Heart left ventricle (tissue), 16 donors: ENCODE measurements at regions not wholly inside any gene's neighbourhood (a gene's known extent, or its start where the extent isn't known, plus 50 kb on each side); places are given as distances from the start of the nearest gene placed in this dataset.

Experiments used
- ATAC-seq, 4 donors: fragments of 200-7000 bp; cut with Tn5 transposase; one replicate each; pipeline ENCODE4 v1.9.1; 2020 to 2022; ENCODE audit warnings: moderate library complexity in 4 of 4, mild to moderate bottlenecking in 3 of 4, moderate number of reproducible peaks in 1 of 4
- DNase-seq, 5 donors: peaks; one replicate each; pipeline ENCODE4 v3.0.0-alpha.2; 2020
- H3K27ac ChIP-seq, 12 donors: fragments of 200-600 bp; sonication (generic) in 4 of 12; one replicate each; pipeline versions ENCODE4 v1.5.0 to v1.8.0; 2016 to 2022; ENCODE audit warnings: mild to moderate bottlenecking in 2 of 12
- H3K27me3 ChIP-seq, 9 donors: fragments of 200-600 bp; sonication (generic) in 2 of 9; one replicate each; pipeline versions ENCODE4 v1.5.1 to v1.8.0; 2016 to 2022; ENCODE audit warnings: mild to moderate bottlenecking in 3 of 9
- H3K36me3 ChIP-seq, 9 donors: fragments of 200-600 bp; sonication (generic) in 2 of 9; one replicate each; pipeline versions ENCODE4 v1.5.0 to v1.8.0; 2018 to 2022; ENCODE audit warnings: mild to moderate bottlenecking in 2 of 9
- H3K4me1 ChIP-seq, 12 donors: fragments of 200-600 bp; sonication (generic) in 4 of 12; one replicate each; pipeline versions ENCODE4 v1.5.0 to v1.8.0; 2016 to 2022; ENCODE audit warnings: mild to moderate bottlenecking in 3 of 12
- H3K4me3 ChIP-seq, 12 donors: fragments of 200-600 bp; sonication (generic) in 4 of 12; one replicate each; pipeline versions ENCODE4 v1.5.0 to v1.8.0; 2017 to 2022; ENCODE audit warnings: mild to moderate bottlenecking in 9 of 12, moderate library complexity in 4 of 12
- H3K9me3 ChIP-seq, 12 donors: fragments of 200-600 bp; sonication (generic) in 4 of 12; one replicate each; pipeline versions ENCODE4 v1.5.0 to v1.8.0; 2016 to 2022; ENCODE audit warnings: mild to moderate bottlenecking in 1 of 12
- CTCF ChIP-seq, 12 donors: fragments of 200-600 bp; sonication (generic) in 4 of 12; IDR thresholded peaks; one replicate each; pipeline versions ENCODE4 v1.5.0 to v1.8.0; 2018 to 2022; ENCODE audit warnings: antibody characterized with exemption in 12 of 12, mild to moderate bottlenecking in 5 of 12
- POLR2A ChIP-seq, 2 donors: fragments of 450-650 bp; IDR thresholded peaks; one replicate each; pipeline ENCODE4 v1.6.1; 2017; ENCODE audit warnings: antibody characterized with exemption in 2 of 2, mild to moderate bottlenecking in 2 of 2, moderate library complexity in 2 of 2
- WGBS, 4 donors: extraction: QIAGEN DNeasy Blood & Tissue Kit in 2 of 4; methylation state at CpG; one replicate each; pipeline versions ENCODE4 v1.1.5 to v1.1.7; 2013 to 2018; 5-methylcytosine and 5-hydroxymethylcytosine counted together
- intact Hi-C, 10 donors: fragments of 100-400 bp; cut with DNase I; formaldehyde crosslinking; loops; one replicate each; pipeline versions ENCODE4 v1.11.1 to v1.14.2; 2022
- donor health status: ischemic (EF 13 %, LVEDD 7.1; RV severe dilation, severe dysfunction).
- donor health status: healthy with polysubstance abuse.
- donor health status: DM: no; HTN: yes; CAD: no.
- donor health status: DM: no; HTN: no; CAD: no.
- donor health status: ischemic (EF 25% LVEDD 6.9; RV normal size, moderate dysfunction).
- donor health status: ischemic (EF 25% LVEDD 5.7; RV mildly dilated, moderate dysfunction).
- donor health status: healthy.
- donor health status: DM: yes; HTN: yes; CAD: no.
- donor health status: ischemic (EF 35%, LVEDD 5.7; RV mildly dilated, moderate dysfunction).
- donor health status: nonischemic (EF 11% LVEDD 7.7; RV severe dilation, severe dysfunction).
- donor health status: DM: yes; HTN: yes; CAD: no.
- donor health status: PGD.
- donor health status: ischemic (EF 29% LVEDD 5.4; RV normal size, mild dysfunction).
- donor health status: nonischemic (EF 23%, LVEDD 6.1; RV moderate dilation, normal function).

GRCh38 chr18:46421973-46422551 lies 235.0 kb downstream of the LOXHD1 start:
- TF ChIP-seq CTCF (IDR thresholded peaks at IDR 0.05): no peak
- TF ChIP-seq POLR2A (IDR thresholded peaks at IDR 0.05): no peak
- Histone ChIP-seq H3K9me3 (no peaks in the 10 kb centered on the region), H3K4me1 (peaks cover 0 to 28% (median 9%) of the 10 kb centered on the region in 12 donors), H3K27ac (no peak overlapping the region), H3K4me3 (no peak overlapping the region), H3K36me3 (no peaks in the 10 kb centered on the region), H3K27me3 (no peaks in the 10 kb centered on the region)
- intact Hi-C loops: loop anchor here in 1 of 10 donors (5.0 kb wide), 1 partner anchor 65 kb away; no protein-coding TSS in a partner anchor
- DNase-seq: peak in 1 of 5 donors; percentile 2
- WGBS, 4 donors: 70 to 76% (median 75%) methylated on average over 7 of the region's 7 CpGs
- no peak for ATAC-seq

- Histone ChIP-seq H3K9me3 (no peaks in the 10 kb centered on the region), H3K27me3 (no peaks in the 10 kb centered on the region), H3K27ac (no peak overlapping the region), H3K36me3 (no peaks in the 10 kb centered on the region), H3K4me1 (peaks cover 0 to 28% (median 9%) of the 10 kb centered on the region in 12 donors), H3K4me3 (no peak overlapping the region)
- DNase-seq (peak in 1 of 5 donors; percentile 15), ATAC-seq (no peak)
- WGBS, 4 donors: 83 to 94% (median 86%) methylated on average over 4 of the region's 4 CpGs
- no peak for TF ChIP-seq POLR2A (IDR thresholded peaks at IDR 0.05)
- no peak for TF ChIP-seq CTCF (IDR thresholded peaks at IDR 0.05)
- intact Hi-C loops: loop anchor here in 1 of 10 donors (5.0 kb wide), 1 partner anchor 65 kb away; no protein-coding TSS in a partner anchor
These were observed 234.4 kb downstream of the LOXHD1 start for GRCh38 chr18:46422552-46423055.

- DNase-seq: peak in 1 of 5 donors; percentile 11
- no peak for TF ChIP-seq CTCF (IDR thresholded peaks at IDR 0.05)
- TF ChIP-seq POLR2A (IDR thresholded peaks at IDR 0.05): no peak
- no peak overlapping the region for H3K4me3 ChIP-seq
- H3K4me1 ChIP-seq: peaks cover 0 to 28% (median 7%) of the 10 kb centered on the region in 12 donors
- H3K9me3 ChIP-seq: no peaks in the 10 kb centered on the region
- H3K27ac ChIP-seq: no peak overlapping the region
- no peaks in the 10 kb centered on the region for H3K36me3 ChIP-seq
- WGBS, 4 donors: 95 to 98% (median 96%) methylated on average over 4 of the region's 4 CpGs
- no peaks in the 10 kb centered on the region for H3K27me3 ChIP-seq
- intact Hi-C loops: loop anchor here in 1 of 10 donors (5.0 kb wide), 1 partner anchor 64 kb away; no protein-coding TSS in a partner anchor
- no peak for ATAC-seq
These were observed 233.7 kb downstream of the LOXHD1 start for GRCh38 chr18:46423226-46423805.

- Histone ChIP-seq H3K27me3 (no peaks in the 10 kb centered on the region), H3K27ac (no peak overlapping the region), H3K36me3 (no peaks in the 10 kb centered on the region), H3K4me1 (peaks cover 0 to 12% (median 0%) of the 10 kb centered on the region in 12 donors), H3K4me3 (no peak overlapping the region), H3K9me3 (no peaks in the 10 kb centered on the region)
- TF ChIP-seq CTCF (IDR thresholded peaks at IDR 0.05) (no peak), POLR2A (IDR thresholded peaks at IDR 0.05) (no peak)
- intact Hi-C loops: loop anchor here in 1 of 10 donors (5.0 kb wide), 1 partner anchor 62 kb away; no protein-coding TSS in a partner anchor
- WGBS, 4 donors: 61 to 84% (median 67%) methylated on average over 7 to 8 of the region's 8 CpGs
- ATAC-seq (no peak), DNase-seq (peak in 1 of 5 donors; percentile 15)
These were observed 232.1 kb downstream of the LOXHD1 start for GRCh38 chr18:46424898-46425297.
